ENCODE measurements at regions not wholly inside any gene's neighbourhood (a gene's known extent, or its start where the extent isn't known, plus 50 kb on each side); places are given as distances from the start of the nearest gene placed in this dataset.

GRCh38 chr6:48834706-48835105, 628.3 kb downstream of the MMUT start:
- H3K79me2 ChIP-seq (ENCODE audit: insufficient read depth, low read length) = no peaks in the 10 kb centered on the region
- H3K4me3 ChIP-seq (replicated peaks in 1 of 3; ENCODE audit: insufficient read depth in 1 of 3, low read depth in 2 of 3, low read length in 3 of 3) = no peak overlapping the region
- no peak overlapping the region for H3K4me2 ChIP-seq (ENCODE audit: low read depth, low read length)
- in situ Hi-C loops (cut with HindIII; ENCODE audit: extremely low pct_ligation_motif_present, low pct_unique_long_range_greater_than_20kb) (no loop called here), intact Hi-C loops (cut with micrococcal nuclease; ENCODE audit: unreplicated experiment) (no loop called here)
- ChIA-PET POLR2A (no interaction called here), CTCF (ENCODE audit: low intra/inter-chr PET ratio, low total read pairs) (no interaction called here)
- H4K20me1 ChIP-seq (ENCODE audit: insufficient read depth, low read length) = no peaks in the 10 kb centered on the region
- H3K27ac ChIP-seq (ENCODE audit: extremely low read length, insufficient read depth, low read length) = no peak overlapping the region
- peaks cover 7% of the 10 kb centered on the region for H3K9me3 ChIP-seq (ENCODE audit: low read length)
- FAIRE-seq = no peak
- no peaks in the 10 kb centered on the region for H3K36me3 ChIP-seq (replicated peaks in 1 of 2; ENCODE audit: control insufficient read depth in 1 of 2, insufficient read depth in 2 of 2, low read length in 2 of 2)
- H3K4me1 ChIP-seq (ENCODE audit: insufficient read depth, low read length) = no peaks in the 10 kb centered on the region
- DNase-seq (ENCODE audit: low spot score) = no peak
- no peak for ATAC-seq
- no TSS peak for BruUV-seq (replicated peaks)
- no peaks in the 10 kb centered on the region for H3K27me3 ChIP-seq (ENCODE audit: control insufficient read depth in 1 of 2, insufficient read depth in 2 of 2, low read length in 2 of 2)
- TF ChIP-seq FIP1L1 (IDR thresholded peaks at IDR 0.05; ENCODE audit: borderline replicate concordance, insufficient read depth, low read depth, low read length) (no peak), ZNF546 (CRISPR knock-in tag; conservative IDR thresholded peaks at IDR 0.05) (no peak), ZNF12 (CRISPR knock-in tag; IDR thresholded peaks at IDR 0.05) (no peak), KLF11 (CRISPR knock-in tag; IDR thresholded peaks at IDR 0.05) (no peak), ZZZ3 (CRISPR knock-in tag; IDR thresholded peaks at IDR 0.05; ENCODE audit: borderline replicate concordance) (no peak), ZNF484 (CRISPR knock-in tag; IDR thresholded peaks at IDR 0.05; ENCODE audit: borderline replicate concordance, low read depth) (no peak), RAD21 (CRISPR knock-in tag; IDR thresholded peaks at IDR 0.05) (no peak), KAT7 (CRISPR knock-in tag; IDR thresholded peaks at IDR 0.05; ENCODE audit: borderline replicate concordance) (no peak), PAF1 (CRISPR knock-in tag; IDR thresholded peaks at IDR 0.05) (no peak), ZNF512 (CRISPR knock-in tag; IDR thresholded peaks at IDR 0.05) (no peak), ZNF407 (CRISPR knock-in tag; IDR thresholded peaks at IDR 0.05; ENCODE audit: not compliant biosample characterization) (no peak), SOX6 (IDR thresholded peaks at IDR 0.05) (no peak), SOX6 (CRISPR knock-in tag; IDR thresholded peaks at IDR 0.05) (no peak)
- H3K9ac ChIP-seq (ENCODE audit: insufficient read depth, low read depth, low read length) = no peak overlapping the region
- H2AFZ ChIP-seq (ENCODE audit: low read length) = no peak overlapping the region
